DND-41 (cell line): ENCODE measurements at regions not wholly inside any gene's neighbourhood (a gene's known extent, or its start where the extent isn't known, plus 50 kb on each side); places are given as distances from the start of the nearest gene placed in this dataset.

Experiments used
- ATAC-seq: fragments of 200-7000 bp; cut with Tn5 transposase; 3 replicates; pipeline ENCODE4 v1.9.1; 2021; ENCODE audit warnings: low read depth; ENCODE audit not compliant: insufficient read depth
- DNase-seq: peaks from one replicate; pipeline ENCODE4 v3.0.0-alpha.2; 2020
- H2AFZ ChIP-seq: 2 replicates; pipeline ENCODE4 v1.6.0; 2012; ENCODE audit warnings: low read depth, low read length
- H3K27ac ChIP-seq: 2 replicates; pipeline ENCODE4 v1.5.1; 2012; ENCODE audit warnings: low read length, inconsistent platforms
- H3K27me3 ChIP-seq: fragments of 200-600 bp; sonication (generic); 2 replicates; pipeline ENCODE4 v1.6.0; 2012; ENCODE audit warnings: low read length, mild to moderate bottlenecking, inconsistent platforms; ENCODE audit not compliant: insufficient read depth, poor library complexity
- H3K36me3 ChIP-seq: 2 replicates; pipeline ENCODE4 v1.5.1; 2012; ENCODE audit warnings: low read length, inconsistent platforms; ENCODE audit not compliant: insufficient read depth
- H3K4me1 ChIP-seq: 2 replicates; pipeline ENCODE4 v1.5.1; 2012; ENCODE audit warnings: mild to moderate bottlenecking, low read length; ENCODE audit not compliant: insufficient read depth
- H3K4me2 ChIP-seq: 2 replicates; pipeline ENCODE4 v1.6.0; 2012; ENCODE audit warnings: mild to moderate bottlenecking, moderate library complexity, low read length, inconsistent platforms; ENCODE audit not compliant: insufficient read depth
- H3K4me3 ChIP-seq, 2 experiments: fragments of 200-600 bp in 1 of 2; shearing (Covaris generic) in 1 of 2; 2 replicates each; pipeline ENCODE4 v1.5.1; 2012 to 2016; ENCODE audit warnings: inconsistent platforms in 2 of 2, low read length in 2 of 2, mild to moderate bottlenecking in 2 of 2, low read depth in 1 of 2, moderate library complexity in 1 of 2
- H3K79me2 ChIP-seq: 2 replicates; pipeline ENCODE4 v1.6.0; 2012; ENCODE audit warnings: low read length, inconsistent platforms; ENCODE audit not compliant: insufficient read depth
- H3K9ac ChIP-seq: 2 replicates; pipeline ENCODE4 v1.6.0; 2012; ENCODE audit warnings: low read depth, mild to moderate bottlenecking, inconsistent platforms, low read length, moderate library complexity
- H3K9me3 ChIP-seq: 2 replicates; pipeline ENCODE4 v1.5.1; 2012; ENCODE audit warnings: low read length, moderate library complexity, mild to moderate bottlenecking, inconsistent platforms; ENCODE audit not compliant: insufficient read depth, severe bottlenecking
- H4K20me1 ChIP-seq: 2 replicates; pipeline ENCODE4 v1.6.0; 2012; ENCODE audit warnings: low read length; ENCODE audit not compliant: insufficient read depth
- EZH2 ChIP-seq: IDR thresholded peaks from 3 replicates; pipeline ENCODE4 v1.6.1; 2012; ENCODE audit warnings: borderline replicate concordance, low read depth, mild to moderate bottlenecking, moderate library complexity, low read length, inconsistent platforms; ENCODE audit not compliant: severe bottlenecking
- TF ChIP-seq, protein P1 (sequence below): IDR thresholded peaks from 2 replicates; pipeline ENCODE4 v1.5.1; 2012; ENCODE audit warnings: borderline replicate concordance, low read length, moderate library complexity, mild to moderate bottlenecking; ENCODE audit not compliant: poor library complexity, severe bottlenecking; ENCODE audit errors: extremely low read depth

DNA sequence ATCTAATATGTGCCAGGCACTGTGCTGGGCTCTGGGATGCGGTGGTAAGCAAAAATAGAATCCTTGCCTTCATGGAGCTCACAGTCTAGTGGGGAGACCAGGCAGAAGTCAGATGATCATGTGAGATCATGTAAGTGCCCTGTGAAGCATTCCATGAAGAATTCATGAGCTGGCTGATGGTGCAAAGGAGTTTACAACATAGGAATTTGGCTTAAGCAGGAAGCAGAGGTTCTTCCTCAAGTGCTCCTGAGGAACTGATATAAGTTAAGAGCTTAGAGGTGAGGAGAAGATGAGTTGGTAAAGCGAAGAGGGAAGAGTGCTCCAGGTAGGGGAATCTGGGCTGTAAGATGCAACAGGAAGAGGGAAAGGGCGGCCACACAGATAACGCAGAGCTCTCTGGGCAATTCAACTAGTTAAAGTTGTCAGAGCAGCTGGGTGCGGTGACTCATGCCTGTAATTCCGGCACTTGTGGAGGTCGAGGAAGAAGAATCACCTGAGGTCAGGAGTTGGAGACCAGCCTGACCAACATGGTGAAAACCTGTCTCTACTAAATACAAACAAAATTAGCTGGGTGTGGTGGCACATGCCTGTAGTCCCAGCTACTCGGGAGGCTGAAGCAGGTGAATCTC is 78.5 kb upstream of the SPATA31D4 start:
- H3K9ac ChIP-seq = no peak overlapping the region
- no peaks in the 10 kb centered on the region for H4K20me1 ChIP-seq
- no peak overlapping the region for H2AFZ ChIP-seq
- no peaks in the 10 kb centered on the region for H3K79me2 ChIP-seq
- ATAC-seq (no peak), DNase-seq (no peak)
- H3K27me3 ChIP-seq = no peaks in the 10 kb centered on the region
- no peak overlapping the region for H3K27ac ChIP-seq
- no peaks in the 10 kb centered on the region for H3K36me3 ChIP-seq
- H3K4me1 ChIP-seq = no peaks in the 10 kb centered on the region
- TF ChIP-seq, protein P1, sequence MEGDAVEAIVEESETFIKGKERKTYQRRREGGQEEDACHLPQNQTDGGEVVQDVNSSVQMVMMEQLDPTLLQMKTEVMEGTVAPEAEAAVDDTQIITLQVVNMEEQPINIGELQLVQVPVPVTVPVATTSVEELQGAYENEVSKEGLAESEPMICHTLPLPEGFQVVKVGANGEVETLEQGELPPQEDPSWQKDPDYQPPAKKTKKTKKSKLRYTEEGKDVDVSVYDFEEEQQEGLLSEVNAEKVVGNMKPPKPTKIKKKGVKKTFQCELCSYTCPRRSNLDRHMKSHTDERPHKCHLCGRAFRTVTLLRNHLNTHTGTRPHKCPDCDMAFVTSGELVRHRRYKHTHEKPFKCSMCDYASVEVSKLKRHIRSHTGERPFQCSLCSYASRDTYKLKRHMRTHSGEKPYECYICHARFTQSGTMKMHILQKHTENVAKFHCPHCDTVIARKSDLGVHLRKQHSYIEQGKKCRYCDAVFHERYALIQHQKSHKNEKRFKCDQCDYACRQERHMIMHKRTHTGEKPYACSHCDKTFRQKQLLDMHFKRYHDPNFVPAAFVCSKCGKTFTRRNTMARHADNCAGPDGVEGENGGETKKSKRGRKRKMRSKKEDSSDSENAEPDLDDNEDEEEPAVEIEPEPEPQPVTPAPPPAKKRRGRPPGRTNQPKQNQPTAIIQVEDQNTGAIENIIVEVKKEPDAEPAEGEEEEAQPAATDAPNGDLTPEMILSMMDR = no peak
- TF ChIP-seq EZH2 = no peak
- no peak overlapping the region for H3K4me3 ChIP-seq
- H3K9me3 ChIP-seq = no peaks in the 10 kb centered on the region
- no peak overlapping the region for H3K4me2 ChIP-seq

DNA sequence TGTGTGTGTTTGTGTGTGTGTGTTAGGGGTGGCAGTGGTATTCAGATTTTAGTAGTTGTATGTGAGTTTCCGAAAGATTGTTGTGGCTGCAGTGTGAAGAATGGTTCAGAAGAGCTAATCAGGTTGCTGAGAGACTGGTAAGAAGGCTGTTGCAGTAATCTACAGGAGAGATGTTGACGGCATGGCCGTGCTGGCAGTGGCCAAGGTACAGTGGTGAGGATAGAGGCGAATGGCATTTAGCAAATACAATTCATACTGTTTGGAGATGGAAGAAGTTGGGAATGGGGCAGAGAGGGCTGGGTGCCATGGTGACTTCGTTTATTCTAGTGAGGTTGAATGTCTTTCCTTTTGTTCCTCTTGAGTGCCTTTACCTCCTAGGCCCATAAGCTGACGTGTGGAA is 77.5 kb upstream of the SPATA31D4 start:
- Histone ChIP-seq H3K27me3 (no peaks in the 10 kb centered on the region), H3K4me2 (no peak overlapping the region), H3K79me2 (no peaks in the 10 kb centered on the region), H4K20me1 (no peaks in the 10 kb centered on the region), H3K9me3 (no peaks in the 10 kb centered on the region), H3K4me1 (no peaks in the 10 kb centered on the region), H2AFZ (no peak overlapping the region), H3K4me3 (no peak overlapping the region), H3K9ac (no peak overlapping the region), H3K27ac (no peak overlapping the region), H3K36me3 (no peaks in the 10 kb centered on the region)
- ATAC-seq (no peak), DNase-seq (no peak)
- TF ChIP-seq EZH2 = no peak
- TF ChIP-seq, protein P1 = no peak

DNA sequence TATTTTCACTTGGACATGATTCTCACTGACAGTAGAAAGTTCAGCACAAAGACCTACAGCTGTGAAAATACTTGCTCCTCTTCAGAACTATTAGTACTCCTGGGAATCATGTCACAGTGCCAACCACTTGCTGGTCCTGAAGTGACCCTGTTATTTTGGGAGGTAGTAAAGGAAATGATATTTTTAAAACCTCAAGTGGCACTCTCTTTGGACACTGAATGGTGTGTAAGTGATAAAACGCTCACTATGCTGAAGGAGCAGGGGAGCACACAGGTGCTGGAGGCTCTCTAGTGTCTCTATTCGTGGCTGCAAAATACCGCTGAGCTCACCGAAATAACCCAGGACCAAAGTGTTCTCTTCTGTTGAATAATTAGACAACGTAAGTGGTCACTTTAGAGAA is 76.9 kb upstream of the SPATA31D4 start:
- Histone ChIP-seq H3K36me3 (no peaks in the 10 kb centered on the region), H3K9me3 (no peaks in the 10 kb centered on the region), H3K9ac (no peak overlapping the region), H3K27ac (no peak overlapping the region), H3K79me2 (no peaks in the 10 kb centered on the region), H3K4me3 (no peak overlapping the region), H4K20me1 (no peaks in the 10 kb centered on the region), H2AFZ (no peak overlapping the region), H3K4me2 (no peak overlapping the region), H3K4me1 (no peaks in the 10 kb centered on the region), H3K27me3 (no peaks in the 10 kb centered on the region)
- no peak for ATAC-seq
- no peak for TF ChIP-seq EZH2
- TF ChIP-seq, protein P1 = no peak
- no peak for DNase-seq
